NCI-H1930 (cell line): ENCODE measurements at regions not wholly inside any gene's neighbourhood (a gene's known extent, or its start where the extent isn't known, plus 50 kb on each side); places are given as distances from the start of the nearest gene placed in this dataset.

Experiments
- DNase-seq, 2 experiments: peaks; one replicate each; lab custom pipeline; 2025; lab: John Stamatoyannopoulos, UW

- no peak for DNase-seq
Observed at GRCh38 chr6:97815301-97815812, 532.3 kb upstream of the MMS22L start.

- no peak for DNase-seq
Observed at GRCh38 chr6:97816526-97816925, 533.5 kb upstream of the MMS22L start.

GRCh38 chr6:97819710-97820109 lies 536.7 kb upstream of the MMS22L start:
- DNase-seq: no peak

- DNase-seq: no peak
Observed at GRCh38 chr6:97820400-97820799, 537.4 kb upstream of the MMS22L start.

- no peak for DNase-seq
Observed at GRCh38 chr6:97822632-97823031, 539.6 kb upstream of the MMS22L start.

- no peak for DNase-seq
Observed at GRCh38 chr6:97841763-97842162, 558.7 kb upstream of the MMS22L start.

GRCh38 chr6:97842521-97842920 lies 559.5 kb upstream of the MMS22L start:
- DNase-seq: no peak

- DNase-seq: no peak
Observed at GRCh38 chr6:97849390-97849789, 566.4 kb upstream of the MMS22L start.

GRCh38 chr6:97850458-97851212 lies 567.6 kb upstream of the MMS22L start:
- no peak for DNase-seq

- DNase-seq: no peak
Observed at GRCh38 chr6:97863697-97864096, 580.7 kb upstream of the MMS22L start.

- no peak for DNase-seq
Observed at GRCh38 chr6:97864366-97864765, 581.4 kb upstream of the MMS22L start.

GRCh38 chr6:97864826-97865225 lies 581.8 kb upstream of the MMS22L start:
- no peak for DNase-seq

GRCh38 chr6:97865612-97866011 lies 582.6 kb upstream of the MMS22L start:
- no peak for DNase-seq

GRCh38 chr6:97866616-97867015 lies 583.6 kb upstream of the MMS22L start:
- DNase-seq: no peak

GRCh38 chr6:97867177-97867576 lies 584.2 kb upstream of the MMS22L start:
- DNase-seq: no peak

- DNase-seq: no peak
Observed at GRCh38 chr6:97870273-97870672, 587.3 kb upstream of the MMS22L start.

GRCh38 chr6:97876711-97877110 lies 593.7 kb upstream of the MMS22L start:
- DNase-seq: no peak

GRCh38 chr6:97882755-97883154 lies 599.7 kb upstream of the MMS22L start:
- DNase-seq: no peak

- DNase-seq: no peak
Observed at GRCh38 chr6:97885325-97885724, 602.3 kb upstream of the MMS22L start.

GRCh38 chr6:97885828-97886227 lies 602.8 kb upstream of the MMS22L start:
- DNase-seq: no peak

GRCh38 chr6:97901531-97901930 lies 618.5 kb upstream of the MMS22L start:
- no peak for DNase-seq

- no peak for DNase-seq
Observed at GRCh38 chr6:97909380-97909779, 626.4 kb upstream of the MMS22L start.

GRCh38 chr6:97913721-97914120 lies 630.7 kb upstream of the MMS22L start:
- DNase-seq: no peak

GRCh38 chr6:97914912-97915311 lies 631.9 kb upstream of the MMS22L start:
- DNase-seq: no peak
